SK-N-SH treated with all-trans-retinoic acid at 6 μM for 48 hours (cell line): ENCODE measurements at regions not wholly inside any gene's neighbourhood (a gene's known extent, or its start where the extent isn't known, plus 50 kb on each side); places are given as distances from the start of the nearest gene placed in this dataset.

Experiments
- ATAC-seq: fragments of 200-7000 bp; cut with Tn5 transposase; 3 replicates; pipeline ENCODE4 v1.9.1; 2020; ENCODE audit warnings: mild to moderate bottlenecking, moderate library complexity
- ARNTL ChIP-seq: fragments of 450-650 bp; formaldehyde crosslinking; IDR thresholded peaks from 2 replicates; pipeline ENCODE4 v1.5.0; 2020; ENCODE audit warnings: low read depth, mild to moderate bottlenecking, moderate library complexity, borderline replicate concordance
- BACH2 ChIP-seq: fragments of 250-450 bp; sonication (Bioruptor Pico); IDR thresholded peaks from 2 replicates; pipeline ENCODE4 v1.9.0; 2021; ENCODE audit warnings: mild to moderate bottlenecking, borderline replicate concordance
- CSDC2 ChIP-seq: fragments of 250-450 bp; sonication (Bioruptor Pico); IDR thresholded peaks from 2 replicates; pipeline ENCODE4 v1.5.0; 2020; ENCODE audit warnings: mild to moderate bottlenecking, moderate library complexity
- ESRRG ChIP-seq: fragments of 250-450 bp; sonication (Bioruptor Pico); IDR thresholded peaks from 2 replicates; pipeline ENCODE4 v1.6.1; 2021; ENCODE audit warnings: mild to moderate bottlenecking
- GLIS3 ChIP-seq: fragments of 250-450 bp; sonication (Bioruptor Pico); IDR thresholded peaks from 2 replicates; pipeline ENCODE4 v1.5.0; 2020; ENCODE audit warnings: mild to moderate bottlenecking, moderate library complexity
- ISL1 ChIP-seq: fragments of 250-450 bp; sonication (Bioruptor Pico); IDR thresholded peaks from 2 replicates; pipeline ENCODE4 v2.1.2; 2022; ENCODE audit warnings: mild to moderate bottlenecking, moderate library complexity
- OSR1 ChIP-seq: fragments of 250-450 bp; sonication (Bioruptor Pico); IDR thresholded peaks from 2 replicates; pipeline ENCODE4 v1.8.0; 2022; ENCODE audit warnings: moderate library complexity, mild to moderate bottlenecking, inconsistent platforms
- PPARA ChIP-seq: fragments of 250-450 bp; sonication (Bioruptor Pico); IDR thresholded peaks from 2 replicates; pipeline ENCODE4 v1.5.0; 2020; ENCODE audit warnings: mild to moderate bottlenecking, borderline replicate concordance
- RARB ChIP-seq: fragments of 250-450 bp; sonication (Bioruptor Pico); IDR thresholded peaks from 2 replicates; pipeline ENCODE4 v1.8.0; 2021; ENCODE audit warnings: mild to moderate bottlenecking, moderate library complexity
- SNAI2 ChIP-seq: fragments of 250-450 bp; sonication (Bioruptor Pico); IDR thresholded peaks from 2 replicates; pipeline ENCODE4 v1.5.0; 2020; ENCODE audit warnings: mild to moderate bottlenecking, moderate library complexity
- TCF4 ChIP-seq: fragments of 250-450 bp; sonication (Bioruptor Pico); IDR thresholded peaks from 2 replicates; pipeline ENCODE4 v1.8.0; 2021; ENCODE audit warnings: mild to moderate bottlenecking, moderate library complexity, borderline replicate concordance
- TOX ChIP-seq: fragments of 250-450 bp; sonication (Bioruptor Pico); IDR thresholded peaks from 2 replicates; pipeline ENCODE4 v1.8.0; 2021; ENCODE audit warnings: mild to moderate bottlenecking, moderate library complexity, borderline replicate concordance
- ZFP3 ChIP-seq: fragments of 250-450 bp; sonication (Bioruptor Pico); IDR thresholded peaks from 2 replicates; pipeline ENCODE4 v1.5.0; 2020; ENCODE audit warnings: mild to moderate bottlenecking, moderate library complexity
- ZFP30 ChIP-seq: fragments of 450-650 bp; formaldehyde crosslinking; IDR thresholded peaks from 2 replicates; pipeline ENCODE4 v1.5.0; 2022; ENCODE audit warnings: mild to moderate bottlenecking, moderate library complexity
- ZNF565 ChIP-seq: fragments of 450-650 bp; formaldehyde crosslinking; conservative IDR thresholded peaks from 2 replicates; pipeline ENCODE4 v1.5.0; 2020; ENCODE audit warnings: low read depth, mild to moderate bottlenecking, moderate library complexity
- ZNF70 ChIP-seq: fragments of 450-650 bp; formaldehyde crosslinking; IDR thresholded peaks from 2 replicates; pipeline ENCODE4 v1.5.0; 2020; ENCODE audit warnings: mild to moderate bottlenecking, moderate library complexity
- ZNF8 ChIP-seq: fragments of 450-650 bp; formaldehyde crosslinking; IDR thresholded peaks from 2 replicates; pipeline ENCODE4 v1.5.0; 2020; ENCODE audit warnings: mild to moderate bottlenecking, moderate library complexity
- TF ChIP-seq, protein P1 (sequence below): fragments of 250-450 bp; sonication (Bioruptor Pico); IDR thresholded peaks from 2 replicates; pipeline ENCODE4 v1.8.0; 2020; ENCODE audit warnings: mild to moderate bottlenecking, moderate library complexity, borderline replicate concordance
- TF ChIP-seq, protein P2 (sequence below): fragments of 250-450 bp; sonication (Bioruptor Pico); IDR thresholded peaks from 2 replicates; pipeline ENCODE4 v1.8.0; 2021; ENCODE audit warnings: low read depth, mild to moderate bottlenecking, moderate library complexity, borderline replicate concordance
- TF ChIP-seq, protein P3 (sequence below): fragments of 250-450 bp; sonication (Bioruptor Pico); IDR thresholded peaks from 2 replicates; pipeline ENCODE4 v1.5.0; 2020; ENCODE audit warnings: mild to moderate bottlenecking, moderate library complexity
- TF ChIP-seq, protein P4 (sequence below): fragments of 250-450 bp; sonication (Bioruptor Pico); IDR thresholded peaks from 2 replicates; pipeline ENCODE4 v1.5.1; 2021; ENCODE audit warnings: mild to moderate bottlenecking, moderate library complexity
- TF ChIP-seq, protein P5 (sequence below): fragments of 250-450 bp; sonication (Bioruptor Pico); IDR thresholded peaks from 2 replicates; pipeline ENCODE4 v1.5.1; 2020; ENCODE audit warnings: low read depth, mild to moderate bottlenecking, moderate library complexity

DNA sequence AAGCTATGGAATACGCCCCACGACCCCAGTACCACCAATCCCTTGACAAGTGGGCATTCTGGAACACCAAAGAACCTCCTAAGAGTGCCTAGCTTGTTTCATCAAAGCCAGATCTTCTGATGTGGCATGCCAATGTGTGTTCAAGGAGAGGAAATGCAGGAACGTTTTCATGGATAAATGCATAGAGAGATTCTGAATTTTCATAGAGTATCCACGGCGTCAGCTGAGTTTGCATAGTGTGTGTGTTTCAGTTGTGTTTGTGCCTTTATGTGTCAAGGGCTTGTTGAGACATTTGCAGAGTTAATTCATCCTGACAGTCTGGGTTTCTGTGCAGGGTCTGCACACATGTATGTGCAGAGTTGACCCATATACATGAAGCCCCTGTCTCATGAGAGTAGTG is 172.7 kb upstream of the LRFN2 start:
- ATAC-seq, result no peak

DNA sequence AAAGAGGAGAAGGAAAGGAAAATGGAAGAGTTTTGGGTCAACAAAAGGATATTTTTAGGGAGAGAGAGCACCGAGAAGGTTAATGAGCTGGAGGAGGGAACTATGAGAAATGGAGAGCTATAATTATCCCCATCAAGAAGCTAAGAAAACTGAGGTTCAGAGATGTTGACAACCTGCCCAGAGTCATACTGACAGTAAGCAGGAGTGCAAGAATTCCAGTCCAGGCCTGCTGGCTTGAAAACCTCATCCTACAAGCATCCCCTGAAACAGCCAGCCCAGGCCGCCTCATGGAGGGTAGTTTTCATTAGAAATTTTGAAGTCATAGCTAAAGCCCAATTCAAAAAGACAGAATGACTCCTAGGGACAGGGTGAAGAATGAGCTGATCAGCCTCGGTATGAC is 172.1 kb upstream of the LRFN2 start:
- ATAC-seq, result no peak
- TF ChIP-seq ZFP30 (CRISPR knock-in tag), result no peak
- no peak for TF ChIP-seq RARB (CRISPR knock-in tag)
- no peak for TF ChIP-seq OSR1 (CRISPR knock-in tag)
- TF ChIP-seq ZNF565 (CRISPR knock-in tag), result no peak
- TF ChIP-seq, protein P1, sequence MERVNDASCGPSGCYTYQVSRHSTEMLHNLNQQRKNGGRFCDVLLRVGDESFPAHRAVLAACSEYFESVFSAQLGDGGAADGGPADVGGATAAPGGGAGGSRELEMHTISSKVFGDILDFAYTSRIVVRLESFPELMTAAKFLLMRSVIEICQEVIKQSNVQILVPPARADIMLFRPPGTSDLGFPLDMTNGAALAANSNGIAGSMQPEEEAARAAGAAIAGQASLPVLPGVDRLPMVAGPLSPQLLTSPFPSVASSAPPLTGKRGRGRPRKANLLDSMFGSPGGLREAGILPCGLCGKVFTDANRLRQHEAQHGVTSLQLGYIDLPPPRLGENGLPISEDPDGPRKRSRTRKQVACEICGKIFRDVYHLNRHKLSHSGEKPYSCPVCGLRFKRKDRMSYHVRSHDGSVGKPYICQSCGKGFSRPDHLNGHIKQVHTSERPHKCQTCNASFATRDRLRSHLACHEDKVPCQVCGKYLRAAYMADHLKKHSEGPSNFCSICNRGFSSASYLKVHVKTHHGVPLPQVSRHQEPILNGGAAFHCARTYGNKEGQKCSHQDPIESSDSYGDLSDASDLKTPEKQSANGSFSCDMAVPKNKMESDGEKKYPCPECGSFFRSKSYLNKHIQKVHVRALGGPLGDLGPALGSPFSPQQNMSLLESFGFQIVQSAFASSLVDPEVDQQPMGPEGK (CRISPR knock-in tag), result no peak
- TF ChIP-seq, protein P2, sequence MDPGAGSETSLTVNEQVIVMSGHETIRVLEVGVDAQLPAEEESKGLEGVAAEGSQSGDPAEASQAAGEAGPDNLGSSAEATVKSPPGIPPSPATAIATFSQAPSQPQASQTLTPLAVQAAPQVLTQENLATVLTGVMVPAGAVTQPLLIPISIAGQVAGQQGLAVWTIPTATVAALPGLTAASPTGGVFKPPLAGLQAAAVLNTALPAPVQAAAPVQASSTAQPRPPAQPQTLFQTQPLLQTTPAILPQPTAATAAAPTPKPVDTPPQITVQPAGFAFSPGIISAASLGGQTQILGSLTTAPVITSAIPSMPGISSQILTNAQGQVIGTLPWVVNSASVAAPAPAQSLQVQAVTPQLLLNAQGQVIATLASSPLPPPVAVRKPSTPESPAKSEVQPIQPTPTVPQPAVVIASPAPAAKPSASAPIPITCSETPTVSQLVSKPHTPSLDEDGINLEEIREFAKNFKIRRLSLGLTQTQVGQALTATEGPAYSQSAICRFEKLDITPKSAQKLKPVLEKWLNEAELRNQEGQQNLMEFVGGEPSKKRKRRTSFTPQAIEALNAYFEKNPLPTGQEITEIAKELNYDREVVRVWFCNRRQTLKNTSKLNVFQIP (CRISPR knock-in tag), result no peak
- TF ChIP-seq PPARA (CRISPR knock-in tag), result no peak
- no peak for TF ChIP-seq TCF4 (CRISPR knock-in tag)
- TF ChIP-seq TOX (CRISPR knock-in tag), result no peak
- no peak for TF ChIP-seq ESRRG (CRISPR knock-in tag)
- TF ChIP-seq, protein P3, sequence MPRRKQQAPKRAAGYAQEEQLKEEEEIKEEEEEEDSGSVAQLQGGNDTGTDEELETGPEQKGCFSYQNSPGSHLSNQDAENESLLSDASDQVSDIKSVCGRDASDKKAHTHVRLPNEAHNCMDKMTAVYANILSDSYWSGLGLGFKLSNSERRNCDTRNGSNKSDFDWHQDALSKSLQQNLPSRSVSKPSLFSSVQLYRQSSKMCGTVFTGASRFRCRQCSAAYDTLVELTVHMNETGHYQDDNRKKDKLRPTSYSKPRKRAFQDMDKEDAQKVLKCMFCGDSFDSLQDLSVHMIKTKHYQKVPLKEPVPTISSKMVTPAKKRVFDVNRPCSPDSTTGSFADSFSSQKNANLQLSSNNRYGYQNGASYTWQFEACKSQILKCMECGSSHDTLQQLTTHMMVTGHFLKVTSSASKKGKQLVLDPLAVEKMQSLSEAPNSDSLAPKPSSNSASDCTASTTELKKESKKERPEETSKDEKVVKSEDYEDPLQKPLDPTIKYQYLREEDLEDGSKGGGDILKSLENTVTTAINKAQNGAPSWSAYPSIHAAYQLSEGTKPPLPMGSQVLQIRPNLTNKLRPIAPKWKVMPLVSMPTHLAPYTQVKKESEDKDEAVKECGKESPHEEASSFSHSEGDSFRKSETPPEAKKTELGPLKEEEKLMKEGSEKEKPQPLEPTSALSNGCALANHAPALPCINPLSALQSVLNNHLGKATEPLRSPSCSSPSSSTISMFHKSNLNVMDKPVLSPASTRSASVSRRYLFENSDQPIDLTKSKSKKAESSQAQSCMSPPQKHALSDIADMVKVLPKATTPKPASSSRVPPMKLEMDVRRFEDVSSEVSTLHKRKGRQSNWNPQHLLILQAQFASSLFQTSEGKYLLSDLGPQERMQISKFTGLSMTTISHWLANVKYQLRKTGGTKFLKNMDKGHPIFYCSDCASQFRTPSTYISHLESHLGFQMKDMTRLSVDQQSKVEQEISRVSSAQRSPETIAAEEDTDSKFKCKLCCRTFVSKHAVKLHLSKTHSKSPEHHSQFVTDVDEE, result no peak

More for the DNA sequence above, 172.7 kb upstream of the LRFN2 start:
- no peak for TF ChIP-seq GLIS3 (CRISPR knock-in tag)
- TF ChIP-seq, protein P4, sequence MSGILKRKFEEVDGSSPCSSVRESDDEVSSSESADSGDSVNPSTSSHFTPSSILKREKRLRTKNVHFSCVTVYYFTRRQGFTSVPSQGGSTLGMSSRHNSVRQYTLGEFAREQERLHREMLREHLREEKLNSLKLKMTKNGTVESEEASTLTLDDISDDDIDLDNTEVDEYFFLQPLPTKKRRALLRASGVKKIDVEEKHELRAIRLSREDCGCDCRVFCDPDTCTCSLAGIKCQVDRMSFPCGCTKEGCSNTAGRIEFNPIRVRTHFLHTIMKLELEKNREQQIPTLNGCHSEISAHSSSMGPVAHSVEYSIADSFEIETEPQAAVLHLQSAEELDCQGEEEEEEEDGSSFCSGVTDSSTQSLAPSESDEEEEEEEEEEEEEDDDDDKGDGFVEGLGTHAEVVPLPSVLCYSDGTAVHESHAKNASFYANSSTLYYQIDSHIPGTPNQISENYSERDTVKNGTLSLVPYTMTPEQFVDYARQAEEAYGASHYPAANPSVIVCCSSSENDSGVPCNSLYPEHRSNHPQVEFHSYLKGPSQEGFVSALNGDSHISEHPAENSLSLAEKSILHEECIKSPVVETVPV (CRISPR knock-in tag), result no peak
- no peak for TF ChIP-seq ZFP3 (CRISPR knock-in tag)
- no peak for TF ChIP-seq ZFP30 (CRISPR knock-in tag)
- TF ChIP-seq, protein P1 (CRISPR knock-in tag), result no peak
- TF ChIP-seq, protein P5, sequence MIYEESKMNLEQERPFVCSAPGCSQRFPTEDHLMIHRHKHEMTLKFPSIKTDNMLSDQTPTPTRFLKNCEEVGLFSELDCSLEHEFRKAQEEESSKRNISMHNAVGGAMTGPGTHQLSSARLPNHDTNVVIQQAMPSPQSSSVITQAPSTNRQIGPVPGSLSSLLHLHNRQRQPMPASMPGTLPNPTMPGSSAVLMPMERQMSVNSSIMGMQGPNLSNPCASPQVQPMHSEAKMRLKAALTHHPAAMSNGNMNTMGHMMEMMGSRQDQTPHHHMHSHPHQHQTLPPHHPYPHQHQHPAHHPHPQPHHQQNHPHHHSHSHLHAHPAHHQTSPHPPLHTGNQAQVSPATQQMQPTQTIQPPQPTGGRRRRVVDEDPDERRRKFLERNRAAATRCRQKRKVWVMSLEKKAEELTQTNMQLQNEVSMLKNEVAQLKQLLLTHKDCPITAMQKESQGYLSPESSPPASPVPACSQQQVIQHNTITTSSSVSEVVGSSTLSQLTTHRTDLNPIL, result no peak
- no peak for TF ChIP-seq ZNF70 (CRISPR knock-in tag)
- TF ChIP-seq ARNTL (CRISPR knock-in tag), result no peak
- TF ChIP-seq OSR1 (CRISPR knock-in tag), result no peak
- TF ChIP-seq TOX (CRISPR knock-in tag), result no peak
- no peak for TF ChIP-seq TCF4 (CRISPR knock-in tag)
- TF ChIP-seq CSDC2 (CRISPR knock-in tag), result no peak
- no peak for TF ChIP-seq ISL1 (CRISPR knock-in tag)
- TF ChIP-seq ESRRG (CRISPR knock-in tag), result no peak
- TF ChIP-seq SNAI2 (CRISPR knock-in tag), result no peak
- no peak for TF ChIP-seq BACH2
- TF ChIP-seq, protein P3, result no peak
- no peak for TF ChIP-seq ZNF565 (CRISPR knock-in tag)
- no peak for TF ChIP-seq ZNF8 (CRISPR knock-in tag)
- TF ChIP-seq, protein P2 (CRISPR knock-in tag), result no peak
